ENCODE measurements at regions not wholly inside any gene's neighbourhood (a gene's known extent, or its start where the extent isn't known, plus 50 kb on each side); places are given as distances from the start of the nearest gene placed in this dataset.

- TF ChIP-seq POLR2AphosphoS5 (IDR thresholded peaks at IDR 0.05): no peak
- no peak for TF ChIP-seq REST (IDR thresholded peaks at IDR 0.05; ENCODE audit: borderline replicate concordance)
- TF ChIP-seq, protein P1, sequence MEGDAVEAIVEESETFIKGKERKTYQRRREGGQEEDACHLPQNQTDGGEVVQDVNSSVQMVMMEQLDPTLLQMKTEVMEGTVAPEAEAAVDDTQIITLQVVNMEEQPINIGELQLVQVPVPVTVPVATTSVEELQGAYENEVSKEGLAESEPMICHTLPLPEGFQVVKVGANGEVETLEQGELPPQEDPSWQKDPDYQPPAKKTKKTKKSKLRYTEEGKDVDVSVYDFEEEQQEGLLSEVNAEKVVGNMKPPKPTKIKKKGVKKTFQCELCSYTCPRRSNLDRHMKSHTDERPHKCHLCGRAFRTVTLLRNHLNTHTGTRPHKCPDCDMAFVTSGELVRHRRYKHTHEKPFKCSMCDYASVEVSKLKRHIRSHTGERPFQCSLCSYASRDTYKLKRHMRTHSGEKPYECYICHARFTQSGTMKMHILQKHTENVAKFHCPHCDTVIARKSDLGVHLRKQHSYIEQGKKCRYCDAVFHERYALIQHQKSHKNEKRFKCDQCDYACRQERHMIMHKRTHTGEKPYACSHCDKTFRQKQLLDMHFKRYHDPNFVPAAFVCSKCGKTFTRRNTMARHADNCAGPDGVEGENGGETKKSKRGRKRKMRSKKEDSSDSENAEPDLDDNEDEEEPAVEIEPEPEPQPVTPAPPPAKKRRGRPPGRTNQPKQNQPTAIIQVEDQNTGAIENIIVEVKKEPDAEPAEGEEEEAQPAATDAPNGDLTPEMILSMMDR (IDR thresholded peaks at IDR 0.05; ENCODE audit: poor library complexity, severe bottlenecking): no peak
Observed at GRCh38 chr5:24264547-24264946, 380.2 kb downstream of the CDH10 start.
